ENCODE measurements at regions not wholly inside any gene's neighbourhood (a gene's known extent, or its start where the extent isn't known, plus 50 kb on each side); places are given as distances from the start of the nearest gene placed in this dataset.
"Not testable (repeated sequence)": the region's sequence is repeated elsewhere in the genome, so short reads cannot be mapped to it uniquely, and the experiment has no call there.

- DNase-seq, result no peak
Observed at GRCh38 chr5:105218018-105218417, 1655.4 kb upstream of the NUDT12 start.

GRCh38 chr5:105213078-105213477 lies 1650.5 kb upstream of the NUDT12 start:
- no peak for DNase-seq

- no peak for DNase-seq
Observed at GRCh38 chr5:105207066-105207465, 1644.5 kb upstream of the NUDT12 start.

- DNase-seq, result no peak
Observed at GRCh38 chr5:105197531-105197930, 1634.9 kb upstream of the NUDT12 start.

- no peak for DNase-seq
Observed at GRCh38 chr5:105195765-105196164, 1633.2 kb upstream of the NUDT12 start.

GRCh38 chr5:105172918-105173317 lies 1610.3 kb upstream of the NUDT12 start:
- no peak for DNase-seq

GRCh38 chr5:105168806-105169205 lies 1606.2 kb upstream of the NUDT12 start:
- DNase-seq, result no peak

GRCh38 chr5:105167092-105167491 lies 1604.5 kb upstream of the NUDT12 start:
- no peak for DNase-seq

- no peak for DNase-seq
Observed at GRCh38 chr5:105163547-105163946, 1601.0 kb upstream of the NUDT12 start.

GRCh38 chr5:105162557-105162956 lies 1600.0 kb upstream of the NUDT12 start:
- DNase-seq, result not testable (repeated sequence)

- no peak for DNase-seq
Observed at GRCh38 chr5:105158526-105158925, 1595.9 kb upstream of the NUDT12 start.

- DNase-seq, result no peak
Observed at GRCh38 chr5:105150323-105150722, 1587.7 kb upstream of the NUDT12 start.

- DNase-seq, result no peak
Observed at GRCh38 chr5:105146867-105147266, 1584.3 kb upstream of the NUDT12 start.

- DNase-seq, result no peak
Observed at GRCh38 chr5:105145152-105145551, 1582.6 kb upstream of the NUDT12 start.

- DNase-seq, result no peak
Observed at GRCh38 chr5:105134328-105134727, 1571.7 kb upstream of the NUDT12 start.

GRCh38 chr5:105133087-105133486 lies 1570.5 kb upstream of the NUDT12 start:
- no peak for DNase-seq

GRCh38 chr5:105132581-105132980 lies 1570.0 kb upstream of the NUDT12 start:
- no peak for DNase-seq

- DNase-seq, result no peak
Observed at GRCh38 chr5:105131045-105131444, 1568.5 kb upstream of the NUDT12 start.

- DNase-seq, result no peak
Observed at GRCh38 chr5:105101577-105101976, 1539.0 kb upstream of the NUDT12 start.

GRCh38 chr5:105088961-105089360 lies 1526.4 kb upstream of the NUDT12 start:
- DNase-seq, result no peak

GRCh38 chr5:105088102-105088501 lies 1525.5 kb upstream of the NUDT12 start:
- DNase-seq, result no peak

- DNase-seq, result no peak
Observed at GRCh38 chr5:105057893-105058292, 1495.3 kb upstream of the NUDT12 start.

- DNase-seq, result no peak
Observed at GRCh38 chr5:105057001-105057436, 1494.4 kb upstream of the NUDT12 start.

- no peak for DNase-seq
Observed at GRCh38 chr5:105054406-105054805, 1491.8 kb upstream of the NUDT12 start.

GRCh38 chr5:105042623-105043022 lies 1480.0 kb upstream of the NUDT12 start:
- DNase-seq, result no peak

GRCh38 chr5:105036814-105037213 lies 1474.2 kb upstream of the NUDT12 start:
- not testable (repeated sequence) for DNase-seq
